ENCODE measurements at regions not wholly inside any gene's neighbourhood (a gene's known extent, or its start where the extent isn't known, plus 50 kb on each side); places are given as distances from the start of the nearest gene placed in this dataset.

GRCh38 chr2:239602290-239603282, 201.8 kb upstream of the HDAC4 start:
- Histone ChIP-seq H3K4me1 (ENCODE audit: control insufficient read depth, insufficient read depth, low read length) (peaks cover 46% of the 10 kb centered on the region), H3K4me3 (ENCODE audit: low read length) (no peak overlapping the region), H3K27me3 (ENCODE audit: control insufficient read depth, insufficient read depth, low read length) (peaks cover 2% of the 10 kb centered on the region), H3K36me3 (ENCODE audit: control insufficient read depth, insufficient read depth, low read length) (no peaks in the 10 kb centered on the region), H3K27ac (ENCODE audit: low read length) (no peak overlapping the region), H3K9me3 (ENCODE audit: control insufficient read depth, insufficient read depth, low read length) (no peaks in the 10 kb centered on the region)
- peaks cover 34 to 45% of the 10 kb centered on the region in 2 donors for H3K4me1 Mint-ChIP-seq
- peaks cover 4 to 6% of the 10 kb centered on the region in 2 donors for H3K27me3 Mint-ChIP-seq (ENCODE audit: low read depth in 2 of 2)
- peak overlapping the region; percentile 25 for H3K4me3 Mint-ChIP-seq
- H3K27ac Mint-ChIP-seq = peak overlapping the region; percentile 38 to 82
- 70% methylated on average over 30 of the region's 30 CpGs for WGBS (ENCODE audit: insufficient coverage)
- H3K36me3 Mint-ChIP-seq = no peaks in the 10 kb centered on the region
- no peak for TF ChIP-seq CTCF (IDR thresholded peaks at IDR 0.05)
- intact Hi-C loops (cut with micrococcal nuclease) = no loop called here
- ATAC-seq = peak; percentile 64 to 82 (median 73)
- H3K9me3 Mint-ChIP-seq = no peaks in the 10 kb centered on the region
- DNase-seq = peak; percentile 16 to 68

- Histone ChIP-seq H3K4me1 (ENCODE audit: control insufficient read depth, insufficient read depth, low read length) (peaks cover 41% of the 10 kb centered on the region), H3K4me3 (ENCODE audit: low read length) (no peak overlapping the region), H3K36me3 (ENCODE audit: control insufficient read depth, insufficient read depth, low read length) (no peaks in the 10 kb centered on the region), H3K9me3 (ENCODE audit: control insufficient read depth, insufficient read depth, low read length) (no peaks in the 10 kb centered on the region), H3K27me3 (ENCODE audit: control insufficient read depth, insufficient read depth, low read length) (peaks cover 2% of the 10 kb centered on the region), H3K27ac (ENCODE audit: low read length) (peak overlapping the region; percentile 1)
- DNase-seq = no peak
- intact Hi-C loops (cut with micrococcal nuclease) = no loop called here
- TF ChIP-seq CTCF (IDR thresholded peaks at IDR 0.05) = no peak
- peak overlapping the region; percentile 25 for H3K4me3 Mint-ChIP-seq
- H3K9me3 Mint-ChIP-seq = no peaks in the 10 kb centered on the region
- H3K36me3 Mint-ChIP-seq = no peaks in the 10 kb centered on the region
- ATAC-seq = no peak
- H3K4me1 Mint-ChIP-seq = peaks cover 34 to 45% of the 10 kb centered on the region in 2 donors
- peak overlapping the region; percentile 38 to 82 for H3K27ac Mint-ChIP-seq
- 74% methylated on average over 7 of the region's 7 CpGs for WGBS (ENCODE audit: insufficient coverage)
- no peaks in the 10 kb centered on the region for H3K27me3 Mint-ChIP-seq (ENCODE audit: low read depth in 2 of 2)
These were observed 201.1 kb upstream of the HDAC4 start for GRCh38 chr2:239601880-239602279.

GRCh38 chr2:239601201-239601851, 200.5 kb upstream of the HDAC4 start:
- no peaks in the 10 kb centered on the region for H3K27me3 ChIP-seq (ENCODE audit: control insufficient read depth, insufficient read depth, low read length)
- DNase-seq = peak in 1 of 2 donors; percentile 13
- Mint-ChIP-seq H3K36me3 (no peaks in the 10 kb centered on the region), H3K9me3 (no peaks in the 10 kb centered on the region), H3K4me1 (peaks cover 34 to 45% of the 10 kb centered on the region in 2 donors), H3K27ac (peak overlapping the region in 1 of 2 donors; percentile 82), H3K27me3 (ENCODE audit: low read depth in 2 of 2) (no peaks in the 10 kb centered on the region), H3K4me3 (peak overlapping the region; percentile 25)
- WGBS (ENCODE audit: insufficient coverage) = 83% methylated on average over 15 of the region's 15 CpGs
- no peak for ATAC-seq
- no peaks in the 10 kb centered on the region for H3K9me3 ChIP-seq (ENCODE audit: control insufficient read depth, insufficient read depth, low read length)
- no peak overlapping the region for H3K4me3 ChIP-seq (ENCODE audit: low read length)
- peaks cover 41% of the 10 kb centered on the region for H3K4me1 ChIP-seq (ENCODE audit: control insufficient read depth, insufficient read depth, low read length)
- H3K27ac ChIP-seq (ENCODE audit: low read length) = no peak overlapping the region
- intact Hi-C loops (cut with micrococcal nuclease) = no loop called here
- no peaks in the 10 kb centered on the region for H3K36me3 ChIP-seq (ENCODE audit: control insufficient read depth, insufficient read depth, low read length)
- TF ChIP-seq CTCF (IDR thresholded peaks at IDR 0.05) = no peak
